GM12878 (cell line): ENCODE measurements at regions not wholly inside any gene's neighbourhood (a gene's known extent, or its start where the extent isn't known, plus 50 kb on each side); places are given as distances from the start of the nearest gene placed in this dataset.
"Not testable (repeated sequence)": the region's sequence is repeated elsewhere in the genome, so short reads cannot be mapped to it uniquely, and the experiment has no call there.

Source experiments
- ATAC-seq: fragments of 200-7000 bp; cut with Tn5 transposase; 3 replicates; pipeline ENCODE4 v1.9.1; 2020; ENCODE audit warnings: mild to moderate bottlenecking, moderate library complexity
- BruUV-seq: library from RNA; stranded (reverse); fragments of 400-500 nt; replicated peaks from 2 replicates; lab custom pipeline; 2021; lab: Mats Ljungman, UMichigan
- CTCF ChIA-PET: fragments of 300-600 bp; sonication (Branson Sonifier 250); formaldehyde crosslinking; extraction: SDS; loops from one replicate; lab custom pipeline; 2021; ENCODE audit warnings: inconsistent platforms; lab: Yijun Ruan, JAX
- POLR2A ChIA-PET: fragments of 350-600 bp; formaldehyde crosslinking; extraction: SDS; loops from one replicate; lab custom pipeline; 2021; ENCODE audit warnings: inconsistent platforms; lab: Charles Lee
- RAD21 ChIA-PET: fragments of 300-600 bp; sonication (Branson Sonifier 250); formaldehyde crosslinking; loops from one replicate; lab custom pipeline; 2023; ENCODE audit warnings: antibody characterized with exemption; ENCODE audit not compliant: unreplicated experiment; lab: Charles Lee
- SMC1A ChIA-PET: fragments of 300-600 bp; sonication (Branson Sonifier 250); formaldehyde crosslinking; loops from one replicate; lab custom pipeline; 2023; ENCODE audit not compliant: unreplicated experiment, uncharacterized antibody; lab: Charles Lee
- DNase-seq: peaks from one replicate; pipeline ENCODE4 v3.0.0-alpha.2; 2011; ENCODE audit warnings: low read depth, low spot score
- FAIRE-seq: peaks from 3 replicates; lab custom pipeline; 2011; peaks lifted over from hg19 to GRCh38; lab: Jason Lieb, UNC
- H2AFZ ChIP-seq: 2 replicates; pipeline ENCODE4 v1.6.0; 2011; ENCODE audit warnings: low read depth, low read length, control low read depth; ENCODE audit not compliant: control insufficient read depth
- H3K27ac ChIP-seq: 2 replicates; pipeline ENCODE4 v1.5.1; 2011; ENCODE audit warnings: control low read depth; ENCODE audit not compliant: control insufficient read depth, insufficient read depth
- H3K27me3 ChIP-seq, 2 experiments: replicated peaks in 1 of 2; 2 replicates each; pipeline versions ENCODE4 v1.6.0 to v1.6.1; 2011; ENCODE audit warnings: low read length in 1 of 2; ENCODE audit not compliant: control insufficient read depth in 2 of 2, insufficient read depth in 2 of 2
- H3K36me3 ChIP-seq, 2 experiments: 2 replicates each; pipeline ENCODE4 v1.5.1; 2011; ENCODE audit warnings: low read length in 1 of 2; ENCODE audit not compliant: control insufficient read depth in 2 of 2, insufficient read depth in 2 of 2
- H3K4me1 ChIP-seq: 2 replicates; pipeline ENCODE4 v1.6.1; 2011; ENCODE audit warnings: mild to moderate bottlenecking, low read length, moderate library complexity, mixed read lengths; ENCODE audit not compliant: control insufficient read depth, insufficient read depth
- H3K4me2 ChIP-seq: 2 replicates; pipeline ENCODE4 v1.6.0; 2011; ENCODE audit warnings: control low read depth; ENCODE audit not compliant: control insufficient read depth, insufficient read depth
- H3K4me3 ChIP-seq: fragments of 200-600 bp; sonication (generic); 2 replicates; pipeline ENCODE4 v1.5.1; 2016
- H3K79me2 ChIP-seq: 2 replicates; pipeline ENCODE4 v1.6.0; 2011; ENCODE audit warnings: low read length; ENCODE audit not compliant: control insufficient read depth, insufficient read depth
- H3K9ac ChIP-seq: 2 replicates; pipeline ENCODE4 v1.8.0; 2011; ENCODE audit warnings: low read length, control low read depth, mixed read lengths; ENCODE audit not compliant: control insufficient read depth, insufficient read depth
- H3K9me3 ChIP-seq: replicated peaks from 3 replicates; pipeline ENCODE4 v1.5.1; 2011; ENCODE audit warnings: mild to moderate bottlenecking, low read length; ENCODE audit not compliant: control insufficient read depth, insufficient read depth
- H4K20me1 ChIP-seq: 2 replicates; pipeline ENCODE4 v1.6.0; 2011; ENCODE audit not compliant: control insufficient read depth, insufficient read depth
- IKZF2 ChIP-seq, 2 experiments: fragments of 450-650 bp; IDR thresholded peaks; 2 replicates each; pipeline ENCODE4 v1.6.1; 2017; ENCODE audit warnings: mild to moderate bottlenecking in 2 of 2, moderate library complexity in 2 of 2
- RAD51 ChIP-seq: fragments of 450-650 bp; IDR thresholded peaks from 2 replicates; pipeline ENCODE4 v1.6.1; 2016; ENCODE audit warnings: moderate library complexity, mild to moderate bottlenecking, inconsistent platforms
- WGBS: methylation state at CpG from one replicate; pipeline ENCODE4 v1.1.6; 2016; ENCODE audit warnings: low lambda C conversion rate; ENCODE audit not compliant: insufficient replicate concordance, insufficient coverage; ENCODE audit errors: missing lambda C conversion rate; 5-methylcytosine and 5-hydroxymethylcytosine counted together
- in situ Hi-C: fragments of 300-500 bp; cut with MboI; formaldehyde crosslinking; loops from 9 replicates; pipeline ENCODE4 v1.14.3; 2018; ENCODE audit warnings: mixed read lengths
- intact Hi-C: fragments of 100-400 bp; cut with micrococcal nuclease; formaldehyde crosslinking; loops from one replicate; pipeline ENCODE4 v1.14.2; 2022; ENCODE audit not compliant: unreplicated experiment

DNA sequence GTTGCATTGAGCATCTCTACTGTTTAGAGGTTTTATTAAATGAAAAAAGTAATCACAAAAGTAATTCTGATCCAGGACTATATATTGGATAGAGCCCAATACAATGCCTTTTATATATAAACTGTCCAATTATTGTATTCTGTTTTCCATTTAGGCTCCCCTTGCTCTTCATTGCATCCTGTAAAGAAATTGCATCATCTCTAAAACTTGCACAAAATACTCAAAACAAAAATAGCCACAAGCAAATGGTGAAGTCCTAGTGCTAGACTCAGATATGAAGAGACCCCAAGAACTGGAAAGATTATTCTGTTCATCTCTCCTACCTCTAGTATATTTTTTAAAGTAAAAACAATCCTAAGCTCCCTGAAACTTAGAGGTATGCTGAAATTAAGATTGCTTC is 195.8 kb downstream of the NNT start:
- no peaks in the 10 kb centered on the region for H4K20me1 ChIP-seq
- POLR2A ChIA-PET, result no interaction called here
- TF ChIP-seq IKZF2 (IDR thresholded peaks at IDR 0.05) (no peak), RAD51 (no peak)
- in situ Hi-C loops, result no loop called here
- H3K79me2 ChIP-seq, result no peaks in the 10 kb centered on the region
- no peaks in the 10 kb centered on the region for H3K36me3 ChIP-seq
- no peaks in the 10 kb centered on the region for H3K9me3 ChIP-seq
- SMC1A ChIA-PET, result no interaction called here
- CTCF ChIA-PET, result interaction anchor here (0.6 kb wide), 1 partner anchor 848 kb away, joined by 4 read pairs; no protein-coding TSS in a partner anchor
- no peak overlapping the region for H3K27ac ChIP-seq
- H3K4me1 ChIP-seq, result no peaks in the 10 kb centered on the region
- no peak overlapping the region for H2AFZ ChIP-seq
- no peaks in the 10 kb centered on the region for H3K27me3 ChIP-seq
- ATAC-seq (no peak), DNase-seq (no peak), FAIRE-seq (no peak)
- H3K4me3 ChIP-seq, result no peak overlapping the region
- no TSS peak for BruUV-seq
- intact Hi-C loops, result no loop called here
- no peak overlapping the region for H3K4me2 ChIP-seq
- no peak overlapping the region for H3K9ac ChIP-seq
- RAD21 ChIA-PET, result no interaction called here

DNA sequence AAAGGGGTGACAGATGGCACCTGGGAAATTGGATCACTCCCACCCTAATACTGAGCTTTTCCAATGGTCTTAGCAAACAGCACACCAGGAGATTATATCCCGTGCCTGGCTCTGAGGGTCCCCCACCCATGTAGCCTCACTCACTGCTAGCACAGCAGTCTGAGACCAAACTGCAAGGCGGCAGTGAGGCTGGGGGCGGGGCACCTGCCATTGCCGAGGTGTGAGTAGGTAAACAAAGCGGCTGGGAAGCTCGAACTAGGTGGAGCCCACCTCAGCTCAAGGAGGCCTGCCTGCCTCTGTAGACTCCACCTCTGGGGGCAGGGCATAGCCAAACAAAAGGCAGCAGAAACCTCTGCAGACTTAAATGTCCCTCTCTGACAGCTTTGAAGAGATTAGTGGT is 188.9 kb downstream of the NNT start:
- intact Hi-C loops, H3K4me2 ChIP-seq, H3K4me3 ChIP-seq, H2AFZ ChIP-seq, H3K9ac ChIP-seq, SMC1A ChIA-PET, H3K4me1 ChIP-seq, ATAC-seq, POLR2A ChIA-PET, H4K20me1 ChIP-seq, H3K9me3 ChIP-seq, CTCF ChIA-PET, FAIRE-seq, H3K27ac ChIP-seq, RAD21 ChIA-PET, H3K36me3 ChIP-seq, BruUV-seq, H3K27me3 ChIP-seq, in situ Hi-C loops, H3K79me2 ChIP-seq, DNase-seq: not testable (repeated sequence)
- WGBS, result 15% methylated on average over 6 of the region's 6 CpGs
